GM13976 (cell line): ENCODE measurements at regions not wholly inside any gene's neighbourhood (a gene's known extent, or its start where the extent isn't known, plus 50 kb on each side); places are given as distances from the start of the nearest gene placed in this dataset.

Experiments used
- DNase-seq: peaks from one replicate; pipeline ENCODE4 v3.0.0; 2012; ENCODE audit warnings: low spot score
- CTCF ChIP-seq: IDR thresholded peaks from 2 replicates; pipeline ENCODE4 v1.5.1; 2012; ENCODE audit warnings: borderline replicate concordance, mild to moderate bottlenecking; ENCODE audit not compliant: insufficient read depth; ENCODE audit errors: extremely low read depth, missing control alignments, control extremely low read depth
- in situ Hi-C: fragments of 300-500 bp; cut with MboI; formaldehyde crosslinking; loops from one replicate; pipeline ENCODE4 v1.12.0; 2022; ENCODE audit warnings: low sequenced_read_pairs, mixed read lengths, inconsistent platforms; ENCODE audit not compliant: unreplicated experiment

- no peak for TF ChIP-seq CTCF
- no peak for DNase-seq
- in situ Hi-C loops, result no loop called here
Observed at GRCh38 chr6:147789430-147789947, 281.0 kb downstream of the SAMD5 start.

- no peak for DNase-seq
- in situ Hi-C loops, result no loop called here
- TF ChIP-seq CTCF, result no peak
Observed at GRCh38 chr6:147793871-147794643, 285.6 kb downstream of the SAMD5 start.

GRCh38 chr6:147802459-147802858 is 294.0 kb downstream of the SAMD5 start:
- in situ Hi-C loops, result no loop called here
- DNase-seq, result no peak
- no peak for TF ChIP-seq CTCF

DNA sequence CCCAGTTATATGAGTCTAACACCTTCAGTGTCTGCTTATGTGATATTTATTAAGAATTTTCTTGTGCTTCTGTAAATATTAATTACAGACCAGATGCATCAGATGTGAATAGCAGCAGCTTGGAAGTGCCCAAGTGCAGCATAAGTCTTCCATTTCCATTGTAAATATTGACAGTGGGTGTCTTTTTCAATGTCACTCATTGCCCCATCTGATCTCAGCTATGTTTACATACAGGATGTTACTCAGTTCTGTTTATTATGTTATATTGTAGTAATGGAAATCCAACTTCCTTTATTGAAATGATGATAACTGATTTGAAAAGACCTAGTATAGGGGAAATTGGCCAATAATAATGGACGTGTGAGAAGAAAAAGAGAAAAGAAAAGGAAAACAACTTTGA is 296.7 kb downstream of the SAMD5 start:
- DNase-seq, result no peak
- in situ Hi-C loops, result no loop called here
- TF ChIP-seq CTCF, result no peak

DNA sequence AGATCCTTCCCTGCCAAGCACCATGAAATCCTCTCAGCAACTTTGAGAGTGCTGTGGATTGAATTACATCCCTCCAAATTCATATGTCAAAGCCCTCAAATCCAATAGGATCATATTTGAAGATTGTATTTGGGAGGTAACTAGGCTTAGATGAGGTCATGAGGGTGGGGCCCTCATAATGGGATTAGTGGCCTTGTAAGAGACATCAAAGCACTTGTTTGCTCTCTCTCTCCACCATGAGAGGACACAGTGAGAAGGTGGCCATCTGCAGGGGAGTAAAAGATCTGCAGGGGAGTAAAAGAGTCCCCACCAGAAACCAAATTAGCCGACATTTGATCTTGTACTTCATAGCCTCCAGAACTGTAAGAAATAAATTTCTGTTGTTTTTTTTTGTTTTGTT is 298.2 kb downstream of the SAMD5 start:
- no peak for TF ChIP-seq CTCF
- in situ Hi-C loops, result no loop called here
- no peak for DNase-seq

- TF ChIP-seq CTCF, result no peak
- DNase-seq, result no peak
- in situ Hi-C loops, result no loop called here
Observed at GRCh38 chr6:147808640-147809039, 300.1 kb downstream of the SAMD5 start.
